Endometrial microvascular endothelial cells (primary cell): ENCODE measurements at regions not wholly inside any gene's neighbourhood (a gene's known extent, or its start where the extent isn't known, plus 50 kb on each side); places are given as distances from the start of the nearest gene placed in this dataset.

Experiments used
- in situ Hi-C: cut with HindIII; loops from 2 replicates; pipeline ENCODE4 v1.10.0; 2017; ENCODE audit warnings: low sequenced_read_pairs, low pct_unique_long_range_greater_than_20kb; ENCODE audit errors: inconsistent ontology term

DNA sequence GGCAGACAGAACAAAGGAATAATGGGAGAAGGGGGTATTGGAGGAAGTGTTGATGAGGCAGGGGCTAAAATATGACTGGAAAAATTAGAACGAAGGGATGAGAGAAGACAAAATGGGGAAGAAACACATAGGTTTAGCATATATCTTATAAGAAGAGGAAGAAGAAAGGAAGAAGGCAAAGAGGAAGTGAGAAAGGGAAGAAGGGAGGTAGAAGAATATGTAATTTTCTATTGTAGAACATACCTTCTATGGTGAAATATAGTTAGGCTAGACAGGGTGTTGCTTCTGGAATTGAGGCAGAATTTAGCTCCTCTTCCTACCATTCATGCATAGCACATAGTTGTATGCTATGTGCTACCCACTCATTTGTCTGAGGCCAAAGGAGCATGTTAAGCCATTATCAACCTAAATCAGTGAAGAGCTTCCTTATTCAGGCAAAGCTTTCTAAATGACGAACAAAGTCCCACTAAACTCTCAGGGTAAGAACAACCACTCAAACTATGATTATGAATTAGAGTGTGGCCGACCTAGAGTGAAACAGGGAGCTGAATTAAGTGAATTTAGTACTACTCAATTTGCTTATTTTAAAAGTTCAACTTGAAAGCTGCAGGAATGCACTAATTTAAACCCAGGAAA is 180.9 kb upstream of the GALNT5 start:
- in situ Hi-C loops = no loop called here

GRCh38 chr2:157077753-157078350 is 179.7 kb upstream of the GALNT5 start:
- in situ Hi-C loops = no loop called here

- in situ Hi-C loops = no loop called here
Measured at GRCh38 chr2:157082950-157083349, 174.6 kb upstream of the GALNT5 start.

DNA sequence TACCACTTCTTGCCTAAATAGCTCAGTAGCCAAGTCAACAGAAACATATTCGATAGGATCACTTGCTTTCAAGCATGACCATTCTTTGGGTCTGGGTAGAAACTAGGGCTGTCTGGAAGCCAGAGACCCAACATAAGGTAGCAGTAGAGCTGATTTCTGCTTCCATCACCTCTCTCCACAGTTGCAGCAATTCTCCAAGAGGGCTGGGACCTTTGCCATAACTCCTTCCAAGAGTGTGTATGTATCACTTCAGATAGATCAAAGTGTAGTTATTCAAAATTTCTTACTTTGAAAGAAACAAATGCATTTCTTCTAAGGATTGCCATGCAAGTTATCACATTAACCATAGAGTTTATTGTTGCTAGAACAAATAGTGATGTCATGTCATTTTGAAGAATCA is 172.0 kb upstream of the GALNT5 start:
- in situ Hi-C loops = no loop called here

- in situ Hi-C loops = no loop called here
Measured at GRCh38 chr2:157087373-157088002, 170.0 kb upstream of the GALNT5 start.

GRCh38 chr2:157093666-157094065 is 163.8 kb upstream of the GALNT5 start:
- in situ Hi-C loops = no loop called here

- in situ Hi-C loops = no loop called here
Measured at GRCh38 chr2:157105372-157105771, 152.1 kb upstream of the GALNT5 start.

DNA sequence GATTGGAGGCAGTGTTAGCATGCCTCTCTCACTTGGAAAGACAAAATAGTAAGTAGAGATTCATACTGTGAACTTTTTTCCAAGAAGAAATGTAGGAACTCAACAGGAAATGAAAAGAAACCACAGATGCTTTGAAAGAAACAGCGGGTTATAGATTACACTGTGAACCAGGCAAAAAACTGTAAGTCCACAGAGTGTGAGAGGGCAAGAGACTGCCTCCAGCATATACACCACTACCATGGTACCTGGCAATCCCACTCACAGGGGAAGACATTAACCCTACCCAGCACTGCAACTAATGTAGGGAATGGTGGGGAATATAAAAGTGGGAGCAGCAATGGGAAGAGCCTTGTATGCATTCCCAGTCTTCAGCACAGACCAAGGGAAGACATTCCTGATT is 150.6 kb upstream of the GALNT5 start:
- in situ Hi-C loops = no loop called here

- in situ Hi-C loops = no loop called here
Measured at GRCh38 chr2:157107460-157107859, 150.0 kb upstream of the GALNT5 start.

GRCh38 chr2:157107877-157108276 is 149.6 kb upstream of the GALNT5 start:
- in situ Hi-C loops = no loop called here

GRCh38 chr2:157122776-157123175 is 134.7 kb upstream of the GALNT5 start:
- in situ Hi-C loops = no loop called here

DNA sequence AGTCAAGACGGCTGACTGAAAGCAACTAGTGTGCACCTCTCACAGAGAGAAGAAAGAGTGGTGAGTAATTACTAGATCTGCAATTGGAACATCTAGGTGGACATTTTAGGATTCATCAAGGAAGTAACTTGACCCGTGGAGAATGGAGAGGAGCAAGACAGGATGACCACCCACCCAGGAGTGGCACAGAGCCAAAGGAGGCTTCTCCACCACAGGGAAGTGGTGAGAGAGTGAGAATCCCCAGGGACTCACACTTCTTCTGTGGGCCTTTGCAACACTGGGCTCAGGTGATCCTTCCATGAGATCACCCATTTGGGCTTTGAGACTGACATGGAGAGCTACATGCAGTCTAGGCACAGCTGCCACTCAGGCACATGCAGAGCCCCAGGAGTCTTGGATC is 132.8 kb upstream of the GALNT5 start:
- in situ Hi-C loops = no loop called here

GRCh38 chr2:157125685-157126084 is 131.8 kb upstream of the GALNT5 start:
- in situ Hi-C loops = no loop called here

GRCh38 chr2:157127249-157128012 is 130.1 kb upstream of the GALNT5 start:
- in situ Hi-C loops = no loop called here

GRCh38 chr2:157143901-157144300 is 113.6 kb upstream of the GALNT5 start:
- in situ Hi-C loops = no loop called here

DNA sequence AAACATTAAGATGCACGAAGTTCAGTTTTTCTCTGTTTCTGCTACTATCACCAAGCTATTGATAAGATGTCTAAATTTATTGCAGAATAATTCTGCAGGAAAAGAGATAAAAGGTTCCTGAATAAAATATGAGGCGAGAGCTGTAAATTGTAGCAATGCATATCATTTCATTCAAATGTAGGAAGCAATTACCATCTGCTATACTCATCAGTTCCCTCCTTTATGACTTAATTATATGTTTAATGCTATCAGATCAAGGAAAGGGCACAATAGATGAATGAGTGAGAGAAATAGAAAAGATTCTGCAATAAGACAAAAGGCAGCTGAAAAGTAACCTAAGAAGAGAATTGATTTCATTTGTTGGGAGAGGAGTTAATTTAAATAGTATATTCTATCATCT is 108.2 kb upstream of the GALNT5 start:
- in situ Hi-C loops = no loop called here

DNA sequence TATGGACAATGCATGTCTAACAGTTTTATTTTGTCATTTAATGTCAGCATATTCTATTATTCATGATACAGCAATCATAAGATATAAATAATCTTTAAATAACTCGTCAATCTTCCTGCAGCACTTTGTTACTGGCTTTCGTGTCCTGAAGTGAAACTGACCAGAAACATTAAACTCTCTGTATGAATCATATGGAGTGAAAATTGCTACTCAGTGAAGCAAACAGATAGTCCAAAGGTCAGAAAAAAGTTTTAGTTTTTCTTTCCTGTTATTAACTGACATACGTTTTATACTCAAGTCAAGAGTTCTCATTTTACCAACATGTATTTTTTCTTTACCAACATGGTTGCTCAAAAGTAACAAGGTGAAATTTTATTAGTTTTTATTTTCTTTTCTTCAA is 106.8 kb upstream of the GALNT5 start:
- in situ Hi-C loops = loop anchor here (25.0 kb wide), 1 partner anchor 813 kb away; the partner anchor contains the start of gene NR4A2

GRCh38 chr2:157152362-157152761 is 105.1 kb upstream of the GALNT5 start:
- in situ Hi-C loops = loop anchor here (25.0 kb wide), 1 partner anchor 815 kb away; the partner anchor contains the start of gene NR4A2

DNA sequence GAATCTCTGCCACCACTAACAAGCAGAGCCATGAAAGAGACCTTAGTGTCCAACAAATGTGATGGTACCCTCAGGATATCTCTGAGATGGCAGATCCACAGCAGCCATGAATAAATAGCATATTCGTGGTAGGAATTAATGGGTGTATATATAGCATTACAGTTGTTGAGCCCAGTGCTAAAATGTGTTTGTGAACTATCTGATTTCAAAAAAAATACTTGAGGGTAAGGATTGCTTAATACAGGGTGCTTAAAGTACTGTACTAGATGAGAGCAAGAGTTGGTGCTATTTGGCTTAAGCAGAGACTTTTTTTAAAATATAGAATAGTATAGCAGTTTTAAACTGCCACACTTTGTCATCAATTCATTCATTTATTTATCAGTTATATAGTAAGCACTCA is 101.5 kb upstream of the GALNT5 start:
- in situ Hi-C loops = loop anchor here (25.0 kb wide), 1 partner anchor 819 kb away; the partner anchor contains the start of gene NR4A2
